OCI-LY3 (cell line): ENCODE measurements at regions not wholly inside any gene's neighbourhood (a gene's known extent, or its start where the extent isn't known, plus 50 kb on each side); places are given as distances from the start of the nearest gene placed in this dataset.

Source experiments
- EZH2phosphoT487 ChIP-seq: fragments of 200-600 bp; shearing (Covaris generic); IDR thresholded peaks from 2 replicates; pipeline ENCODE4 v1.6.1; 2018; ENCODE audit warnings: antibody characterized with exemption, mixed run types, low read depth
- TF ChIP-seq, protein P1 (sequence below): fragments of 200-600, 300-600 bp; sonication (generic); IDR thresholded peaks from 2 replicates; pipeline ENCODE4 v1.5.1; 2014; ENCODE audit warnings: antibody characterized with exemption, low read length, low read depth

DNA sequence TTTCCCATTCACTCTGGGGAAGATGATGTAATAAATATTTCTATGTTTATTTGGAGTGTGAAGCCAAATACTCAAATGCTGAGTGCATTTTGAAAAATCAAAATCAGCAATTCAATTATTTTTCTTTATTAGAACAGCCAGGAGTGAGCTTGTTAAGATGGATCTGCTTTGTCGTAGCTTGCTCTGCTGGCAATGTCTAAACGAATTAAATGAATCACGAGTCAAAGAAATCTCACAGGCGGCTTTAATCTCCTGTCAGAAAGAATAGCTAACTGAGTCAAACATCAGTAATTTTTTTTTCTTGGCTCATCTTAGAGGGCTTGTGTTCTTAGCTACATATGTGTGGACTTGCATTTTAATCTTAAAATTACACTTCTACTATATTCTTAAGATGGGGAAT lies 100.2 kb upstream of the HMGN3 start:
- TF ChIP-seq, protein P1, sequence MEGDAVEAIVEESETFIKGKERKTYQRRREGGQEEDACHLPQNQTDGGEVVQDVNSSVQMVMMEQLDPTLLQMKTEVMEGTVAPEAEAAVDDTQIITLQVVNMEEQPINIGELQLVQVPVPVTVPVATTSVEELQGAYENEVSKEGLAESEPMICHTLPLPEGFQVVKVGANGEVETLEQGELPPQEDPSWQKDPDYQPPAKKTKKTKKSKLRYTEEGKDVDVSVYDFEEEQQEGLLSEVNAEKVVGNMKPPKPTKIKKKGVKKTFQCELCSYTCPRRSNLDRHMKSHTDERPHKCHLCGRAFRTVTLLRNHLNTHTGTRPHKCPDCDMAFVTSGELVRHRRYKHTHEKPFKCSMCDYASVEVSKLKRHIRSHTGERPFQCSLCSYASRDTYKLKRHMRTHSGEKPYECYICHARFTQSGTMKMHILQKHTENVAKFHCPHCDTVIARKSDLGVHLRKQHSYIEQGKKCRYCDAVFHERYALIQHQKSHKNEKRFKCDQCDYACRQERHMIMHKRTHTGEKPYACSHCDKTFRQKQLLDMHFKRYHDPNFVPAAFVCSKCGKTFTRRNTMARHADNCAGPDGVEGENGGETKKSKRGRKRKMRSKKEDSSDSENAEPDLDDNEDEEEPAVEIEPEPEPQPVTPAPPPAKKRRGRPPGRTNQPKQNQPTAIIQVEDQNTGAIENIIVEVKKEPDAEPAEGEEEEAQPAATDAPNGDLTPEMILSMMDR = no peak
- TF ChIP-seq EZH2phosphoT487 = no peak
